WTC11 (cell line): ENCODE measurements at regions not wholly inside any gene's neighbourhood (a gene's known extent, or its start where the extent isn't known, plus 50 kb on each side); places are given as distances from the start of the nearest gene placed in this dataset.
"Not testable (repeated sequence)": the region's sequence is repeated elsewhere in the genome, so short reads cannot be mapped to it uniquely, and the experiment has no call there.

Experiments
- ESRRA ChIP-seq: sonication (generic); formaldehyde crosslinking; IDR thresholded peaks from 2 replicates; pipeline ENCODE4 v1.8.1; 2022; ENCODE audit warnings: mild to moderate bottlenecking, missing genetic modification reagents, borderline replicate concordance
- FOXK1 ChIP-seq: sonication (generic); formaldehyde crosslinking; IDR thresholded peaks from 2 replicates; pipeline ENCODE4 v1.8.0; 2022; ENCODE audit warnings: mild to moderate bottlenecking, moderate library complexity, missing genetic modification reagents
- GABPB1 ChIP-seq: sonication (generic); formaldehyde crosslinking; IDR thresholded peaks from 2 replicates; pipeline ENCODE4 v1.8.1; 2023; ENCODE audit warnings: mild to moderate bottlenecking, missing genetic modification reagents
- JUN ChIP-seq: sonication (generic); formaldehyde crosslinking; IDR thresholded peaks from 2 replicates; pipeline ENCODE4 v1.8.0; 2023; ENCODE audit warnings: mild to moderate bottlenecking, missing genetic modification reagents
- NR2C2 ChIP-seq: sonication (generic); formaldehyde crosslinking; IDR thresholded peaks from 2 replicates; pipeline ENCODE4 v1.8.0; 2022; ENCODE audit warnings: mild to moderate bottlenecking, missing genetic modification reagents
- SOX15 ChIP-seq: fragments of 250-450 bp; sonication (Bioruptor Pico); IDR thresholded peaks from 2 replicates; pipeline ENCODE4 v1.9.0; 2021; ENCODE audit warnings: mild to moderate bottlenecking
- ZNF121 ChIP-seq: sonication (generic); formaldehyde crosslinking; IDR thresholded peaks from 2 replicates; pipeline ENCODE4 v1.8.0; 2023; ENCODE audit warnings: missing genetic modification reagents
- ZNF423 ChIP-seq: fragments of 250-450 bp; sonication (Bioruptor Pico); IDR thresholded peaks from 2 replicates; pipeline ENCODE4 v2.1.2; 2022; ENCODE audit warnings: mild to moderate bottlenecking, moderate library complexity
- TF ChIP-seq, protein P1 (sequence below): fragments of 200-600 bp; IDR thresholded peaks from 2 replicates; pipeline ENCODE4 v1.8.0; 2022; ENCODE audit warnings: antibody characterized with exemption
- TF ChIP-seq, protein P2 (sequence below): sonication (generic); formaldehyde crosslinking; IDR thresholded peaks from 2 replicates; pipeline ENCODE4 v1.8.0; 2022; ENCODE audit warnings: mild to moderate bottlenecking, missing genetic modification reagents
- TF ChIP-seq, protein P3 (sequence below): fragments of 250-450 bp; sonication (Bioruptor Pico); IDR thresholded peaks from 2 replicates; pipeline ENCODE4 v1.8.0; 2021; ENCODE audit warnings: mild to moderate bottlenecking
- TF ChIP-seq, protein P4 (sequence below): sonication (generic); formaldehyde crosslinking; IDR thresholded peaks from 2 replicates; pipeline ENCODE4 v1.8.1; 2022; ENCODE audit warnings: low read depth, mild to moderate bottlenecking, moderate library complexity, missing genetic modification reagents, borderline replicate concordance
- TF ChIP-seq, protein P5 (sequence below): sonication (generic); formaldehyde crosslinking; IDR thresholded peaks from 2 replicates; pipeline ENCODE4 v1.8.0; 2022; ENCODE audit warnings: missing genetic modification reagents
- TF ChIP-seq, protein P6 (sequence below): sonication (generic); formaldehyde crosslinking; IDR thresholded peaks from 2 replicates; pipeline ENCODE4 v1.8.1; 2022; ENCODE audit warnings: low read depth, missing genetic modification reagents, borderline replicate concordance

DNA sequence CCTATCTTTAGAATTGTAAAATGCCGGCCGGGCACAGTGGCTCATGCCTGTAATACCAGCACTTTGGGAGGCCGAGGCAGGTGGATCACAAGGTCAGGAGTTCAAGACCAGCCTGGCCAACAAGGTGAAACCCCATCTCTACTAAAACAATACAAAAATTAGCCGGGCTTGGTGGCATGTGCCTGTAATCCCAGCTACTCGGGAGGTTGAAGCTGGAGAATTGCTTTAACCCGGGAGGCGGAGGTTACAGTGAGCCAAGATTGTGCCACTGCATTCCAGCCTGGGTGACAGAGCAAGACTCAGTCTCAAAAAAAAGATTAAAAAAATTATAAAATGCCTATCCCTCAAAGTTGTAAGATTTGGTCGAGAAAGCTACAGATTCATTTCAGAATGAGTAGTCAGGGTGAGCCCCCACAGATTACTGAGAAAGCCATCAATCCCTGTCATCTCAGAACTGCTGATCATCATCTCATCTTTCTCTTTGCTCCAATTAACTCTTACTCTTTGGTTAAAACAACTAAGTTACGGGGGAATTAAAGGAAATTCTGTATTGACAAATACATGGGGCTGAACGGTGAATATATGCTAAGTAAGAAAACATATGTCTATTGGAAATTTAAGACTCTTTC, 76.9 kb upstream of the TNFSF11 start:
- TF ChIP-seq, protein P1, sequence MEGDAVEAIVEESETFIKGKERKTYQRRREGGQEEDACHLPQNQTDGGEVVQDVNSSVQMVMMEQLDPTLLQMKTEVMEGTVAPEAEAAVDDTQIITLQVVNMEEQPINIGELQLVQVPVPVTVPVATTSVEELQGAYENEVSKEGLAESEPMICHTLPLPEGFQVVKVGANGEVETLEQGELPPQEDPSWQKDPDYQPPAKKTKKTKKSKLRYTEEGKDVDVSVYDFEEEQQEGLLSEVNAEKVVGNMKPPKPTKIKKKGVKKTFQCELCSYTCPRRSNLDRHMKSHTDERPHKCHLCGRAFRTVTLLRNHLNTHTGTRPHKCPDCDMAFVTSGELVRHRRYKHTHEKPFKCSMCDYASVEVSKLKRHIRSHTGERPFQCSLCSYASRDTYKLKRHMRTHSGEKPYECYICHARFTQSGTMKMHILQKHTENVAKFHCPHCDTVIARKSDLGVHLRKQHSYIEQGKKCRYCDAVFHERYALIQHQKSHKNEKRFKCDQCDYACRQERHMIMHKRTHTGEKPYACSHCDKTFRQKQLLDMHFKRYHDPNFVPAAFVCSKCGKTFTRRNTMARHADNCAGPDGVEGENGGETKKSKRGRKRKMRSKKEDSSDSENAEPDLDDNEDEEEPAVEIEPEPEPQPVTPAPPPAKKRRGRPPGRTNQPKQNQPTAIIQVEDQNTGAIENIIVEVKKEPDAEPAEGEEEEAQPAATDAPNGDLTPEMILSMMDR = not testable (repeated sequence)
- TF ChIP-seq SOX15 (CRISPR knock-in tag); GABPB1 (CRISPR knock-in tag); ZNF423 (CRISPR knock-in tag); JUN (CRISPR knock-in tag); ESRRA (CRISPR knock-in tag); NR2C2; ZNF121; FOXK1 (CRISPR knock-in tag): not testable (repeated sequence)
- TF ChIP-seq, protein P2, sequence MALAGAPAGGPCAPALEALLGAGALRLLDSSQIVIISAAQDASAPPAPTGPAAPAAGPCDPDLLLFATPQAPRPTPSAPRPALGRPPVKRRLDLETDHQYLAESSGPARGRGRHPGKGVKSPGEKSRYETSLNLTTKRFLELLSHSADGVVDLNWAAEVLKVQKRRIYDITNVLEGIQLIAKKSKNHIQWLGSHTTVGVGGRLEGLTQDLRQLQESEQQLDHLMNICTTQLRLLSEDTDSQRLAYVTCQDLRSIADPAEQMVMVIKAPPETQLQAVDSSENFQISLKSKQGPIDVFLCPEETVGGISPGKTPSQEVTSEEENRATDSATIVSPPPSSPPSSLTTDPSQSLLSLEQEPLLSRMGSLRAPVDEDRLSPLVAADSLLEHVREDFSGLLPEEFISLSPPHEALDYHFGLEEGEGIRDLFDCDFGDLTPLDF (CRISPR knock-in tag) = not testable (repeated sequence)
- TF ChIP-seq, protein P3, sequence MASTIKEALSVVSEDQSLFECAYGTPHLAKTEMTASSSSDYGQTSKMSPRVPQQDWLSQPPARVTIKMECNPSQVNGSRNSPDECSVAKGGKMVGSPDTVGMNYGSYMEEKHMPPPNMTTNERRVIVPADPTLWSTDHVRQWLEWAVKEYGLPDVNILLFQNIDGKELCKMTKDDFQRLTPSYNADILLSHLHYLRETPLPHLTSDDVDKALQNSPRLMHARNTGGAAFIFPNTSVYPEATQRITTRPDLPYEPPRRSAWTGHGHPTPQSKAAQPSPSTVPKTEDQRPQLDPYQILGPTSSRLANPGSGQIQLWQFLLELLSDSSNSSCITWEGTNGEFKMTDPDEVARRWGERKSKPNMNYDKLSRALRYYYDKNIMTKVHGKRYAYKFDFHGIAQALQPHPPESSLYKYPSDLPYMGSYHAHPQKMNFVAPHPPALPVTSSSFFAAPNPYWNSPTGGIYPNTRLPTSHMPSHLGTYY = not testable (repeated sequence)
- TF ChIP-seq, protein P4, sequence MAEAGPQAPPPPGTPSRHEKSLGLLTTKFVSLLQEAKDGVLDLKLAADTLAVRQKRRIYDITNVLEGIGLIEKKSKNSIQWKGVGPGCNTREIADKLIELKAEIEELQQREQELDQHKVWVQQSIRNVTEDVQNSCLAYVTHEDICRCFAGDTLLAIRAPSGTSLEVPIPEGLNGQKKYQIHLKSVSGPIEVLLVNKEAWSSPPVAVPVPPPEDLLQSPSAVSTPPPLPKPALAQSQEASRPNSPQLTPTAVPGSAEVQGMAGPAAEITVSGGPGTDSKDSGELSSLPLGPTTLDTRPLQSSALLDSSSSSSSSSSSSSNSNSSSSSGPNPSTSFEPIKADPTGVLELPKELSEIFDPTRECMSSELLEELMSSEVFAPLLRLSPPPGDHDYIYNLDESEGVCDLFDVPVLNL (CRISPR knock-in tag) = not testable (repeated sequence)
- TF ChIP-seq, protein P5, sequence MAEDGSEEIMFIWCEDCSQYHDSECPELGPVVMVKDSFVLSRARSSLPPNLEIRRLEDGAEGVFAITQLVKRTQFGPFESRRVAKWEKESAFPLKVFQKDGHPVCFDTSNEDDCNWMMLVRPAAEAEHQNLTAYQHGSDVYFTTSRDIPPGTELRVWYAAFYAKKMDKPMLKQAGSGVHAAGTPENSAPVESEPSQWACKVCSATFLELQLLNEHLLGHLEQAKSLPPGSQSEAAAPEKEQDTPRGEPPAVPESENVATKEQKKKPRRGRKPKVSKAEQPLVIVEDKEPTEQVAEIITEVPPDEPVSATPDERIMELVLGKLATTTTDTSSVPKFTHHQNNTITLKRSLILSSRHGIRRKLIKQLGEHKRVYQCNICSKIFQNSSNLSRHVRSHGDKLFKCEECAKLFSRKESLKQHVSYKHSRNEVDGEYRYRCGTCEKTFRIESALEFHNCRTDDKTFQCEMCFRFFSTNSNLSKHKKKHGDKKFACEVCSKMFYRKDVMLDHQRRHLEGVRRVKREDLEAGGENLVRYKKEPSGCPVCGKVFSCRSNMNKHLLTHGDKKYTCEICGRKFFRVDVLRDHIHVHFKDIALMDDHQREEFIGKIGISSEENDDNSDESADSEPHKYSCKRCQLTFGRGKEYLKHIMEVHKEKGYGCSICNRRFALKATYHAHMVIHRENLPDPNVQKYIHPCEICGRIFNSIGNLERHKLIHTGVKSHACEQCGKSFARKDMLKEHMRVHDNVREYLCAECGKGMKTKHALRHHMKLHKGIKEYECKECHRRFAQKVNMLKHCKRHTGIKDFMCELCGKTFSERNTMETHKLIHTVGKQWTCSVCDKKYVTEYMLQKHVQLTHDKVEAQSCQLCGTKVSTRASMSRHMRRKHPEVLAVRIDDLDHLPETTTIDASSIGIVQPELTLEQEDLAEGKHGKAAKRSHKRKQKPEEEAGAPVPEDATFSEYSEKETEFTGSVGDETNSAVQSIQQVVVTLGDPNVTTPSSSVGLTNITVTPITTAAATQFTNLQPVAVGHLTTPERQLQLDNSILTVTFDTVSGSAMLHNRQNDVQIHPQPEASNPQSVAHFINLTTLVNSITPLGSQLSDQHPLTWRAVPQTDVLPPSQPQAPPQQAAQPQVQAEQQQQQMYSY (CRISPR knock-in tag) = not testable (repeated sequence)
- TF ChIP-seq, protein P6, sequence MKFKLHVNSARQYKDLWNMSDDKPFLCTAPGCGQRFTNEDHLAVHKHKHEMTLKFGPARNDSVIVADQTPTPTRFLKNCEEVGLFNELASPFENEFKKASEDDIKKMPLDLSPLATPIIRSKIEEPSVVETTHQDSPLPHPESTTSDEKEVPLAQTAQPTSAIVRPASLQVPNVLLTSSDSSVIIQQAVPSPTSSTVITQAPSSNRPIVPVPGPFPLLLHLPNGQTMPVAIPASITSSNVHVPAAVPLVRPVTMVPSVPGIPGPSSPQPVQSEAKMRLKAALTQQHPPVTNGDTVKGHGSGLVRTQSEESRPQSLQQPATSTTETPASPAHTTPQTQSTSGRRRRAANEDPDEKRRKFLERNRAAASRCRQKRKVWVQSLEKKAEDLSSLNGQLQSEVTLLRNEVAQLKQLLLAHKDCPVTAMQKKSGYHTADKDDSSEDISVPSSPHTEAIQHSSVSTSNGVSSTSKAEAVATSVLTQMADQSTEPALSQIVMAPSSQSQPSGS (CRISPR knock-in tag) = not testable (repeated sequence)
